ENCODE measurements at regions not wholly inside any gene's neighbourhood (a gene's known extent, or its start where the extent isn't known, plus 50 kb on each side); places are given as distances from the start of the nearest gene placed in this dataset.

DNA sequence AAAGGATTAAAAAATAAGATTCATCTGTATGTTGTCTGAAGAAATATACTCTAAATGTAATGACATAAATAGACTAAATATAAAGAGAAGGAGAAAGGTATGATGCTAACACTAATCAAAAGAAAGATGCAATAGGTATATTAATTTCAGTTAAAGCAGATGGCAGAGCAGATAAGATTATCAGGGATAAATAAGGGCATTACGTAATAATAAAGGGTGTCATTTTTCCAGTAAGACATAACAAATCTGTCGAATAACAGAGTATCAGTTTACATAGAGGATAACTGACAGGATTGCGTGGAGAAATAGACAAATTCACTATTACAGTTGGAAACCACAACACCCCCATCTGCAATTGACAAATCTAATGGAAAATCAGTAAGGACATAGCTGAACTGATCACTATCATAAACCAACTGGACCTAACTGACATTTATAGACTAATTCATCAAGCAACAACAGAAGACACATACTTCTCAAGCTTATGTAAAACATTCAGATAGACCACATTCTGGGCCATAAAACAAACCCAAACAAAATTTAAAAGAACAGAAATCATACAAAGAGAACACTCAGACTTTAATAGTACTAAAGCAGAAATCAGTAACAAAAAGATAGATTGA is 384.1 kb upstream of the COBL start:
- Mint-ChIP-seq H3K4me1 (ENCODE audit: low read depth) (no peaks in the 10 kb centered on the region), H3K4me3 (no peak overlapping the region), H3K36me3 (ENCODE audit: insufficient read depth) (no peaks in the 10 kb centered on the region), H3K27me3 (ENCODE audit: low read depth) (no peaks in the 10 kb centered on the region), H3K9me3 (peaks cover 4% of the 10 kb centered on the region)
- DNase-seq (no peak), ATAC-seq (no peak)

DNA sequence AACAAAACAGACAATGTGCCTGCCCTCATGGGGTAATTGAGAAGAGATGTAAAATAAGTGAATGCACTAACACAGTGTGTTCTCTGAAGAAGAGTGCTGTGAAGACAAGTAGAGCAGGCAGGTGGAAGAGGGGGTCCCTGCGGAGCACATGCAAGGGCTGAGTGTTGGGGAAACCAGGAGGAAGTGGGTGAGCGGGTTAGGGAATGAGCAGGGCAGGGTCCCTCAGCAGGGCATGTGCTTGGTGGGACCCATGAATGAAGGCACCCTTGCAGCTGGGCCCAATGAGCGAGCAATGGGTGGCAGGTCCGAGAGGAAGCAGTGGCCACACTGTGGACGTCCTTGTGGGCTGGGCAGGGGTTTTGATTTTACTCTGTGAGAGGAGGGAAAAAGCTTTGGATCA is 376.6 kb upstream of the COBL start:
- Mint-ChIP-seq H3K9me3 (peaks cover 9% of the 10 kb centered on the region), H3K4me1 (ENCODE audit: low read depth) (no peaks in the 10 kb centered on the region), H3K4me3 (no peak overlapping the region), H3K27me3 (ENCODE audit: low read depth) (no peaks in the 10 kb centered on the region), H3K36me3 (ENCODE audit: insufficient read depth) (no peaks in the 10 kb centered on the region)
- DNase-seq: no peak
- no peak for ATAC-seq

- DNase-seq (no peak), ATAC-seq (no peak)
- no peaks in the 10 kb centered on the region for H3K4me1 Mint-ChIP-seq (ENCODE audit: low read depth)
- peaks cover 6% of the 10 kb centered on the region for H3K9me3 Mint-ChIP-seq
- H3K27me3 Mint-ChIP-seq (ENCODE audit: low read depth): no peaks in the 10 kb centered on the region
- no peaks in the 10 kb centered on the region for H3K36me3 Mint-ChIP-seq (ENCODE audit: insufficient read depth)
- no peak overlapping the region for H3K4me3 Mint-ChIP-seq
Observed at GRCh38 chr7:51689547-51689946, 372.9 kb upstream of the COBL start.

DNA sequence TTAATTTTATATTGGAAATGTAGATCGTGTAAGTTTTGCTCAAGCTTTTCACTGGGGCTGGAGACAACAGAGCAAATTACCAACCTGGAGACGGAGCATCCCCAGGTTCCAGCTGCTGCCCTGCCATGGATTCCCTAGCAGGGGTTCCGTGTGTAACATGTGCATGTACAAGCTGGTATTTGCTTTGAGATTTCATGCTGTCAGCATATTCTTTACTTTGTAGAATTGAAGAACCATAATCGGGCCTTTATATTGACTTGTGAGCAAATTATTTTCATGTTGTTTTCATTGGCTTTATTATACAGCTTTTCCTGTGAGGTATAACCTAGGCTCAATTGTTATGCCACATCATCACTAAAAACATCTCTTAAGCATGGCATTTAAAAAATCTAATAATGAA is 369.2 kb upstream of the COBL start:
- ATAC-seq (no peak), DNase-seq (no peak)
- Mint-ChIP-seq H3K9me3 (peaks cover 11% of the 10 kb centered on the region), H3K4me1 (ENCODE audit: low read depth) (no peaks in the 10 kb centered on the region), H3K4me3 (no peak overlapping the region), H3K36me3 (ENCODE audit: insufficient read depth) (no peaks in the 10 kb centered on the region), H3K27me3 (ENCODE audit: low read depth) (no peaks in the 10 kb centered on the region)

DNA sequence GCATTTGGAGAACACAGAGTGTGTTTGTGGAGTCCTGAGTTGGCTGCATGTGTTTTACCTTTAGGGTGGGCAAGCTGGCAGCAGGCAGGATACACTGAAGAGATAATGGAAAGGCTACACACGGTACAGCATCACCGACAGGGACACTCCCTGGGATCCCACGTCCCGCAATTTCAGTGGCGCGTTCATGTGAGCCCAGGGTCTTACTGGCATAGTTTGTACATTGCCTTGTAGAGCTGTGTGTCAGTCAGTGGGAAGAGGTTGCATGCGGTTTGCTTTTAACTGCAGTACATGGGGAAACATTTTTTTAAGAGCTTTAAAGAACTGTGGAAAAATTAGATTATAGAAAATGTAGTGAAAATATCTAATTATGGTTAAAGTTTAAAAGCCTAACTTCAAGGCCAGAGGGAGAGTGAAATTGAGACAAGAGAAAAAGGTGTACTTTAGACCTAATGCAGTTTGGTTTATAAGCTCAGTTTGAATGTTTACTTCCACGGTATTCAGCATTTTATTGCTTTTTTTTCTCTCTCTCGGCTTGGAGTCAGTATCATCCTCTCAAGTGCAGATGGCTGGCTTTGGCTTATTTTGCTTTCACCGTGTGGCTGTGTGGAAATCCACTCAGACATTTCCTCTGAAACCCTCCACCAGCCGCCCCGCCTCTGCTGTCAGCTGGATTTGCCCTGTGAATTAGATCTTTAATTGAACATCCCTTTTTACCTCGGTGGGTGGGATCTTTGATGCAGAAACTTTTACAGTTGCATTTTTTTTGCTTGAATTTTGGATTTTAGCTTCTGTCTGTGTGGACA is 364.2 kb upstream of the COBL start:
- H3K9me3 Mint-ChIP-seq: peaks cover 8% of the 10 kb centered on the region
- H3K36me3 Mint-ChIP-seq (ENCODE audit: insufficient read depth): no peaks in the 10 kb centered on the region
- no peak for ATAC-seq
- no peak overlapping the region for H3K4me3 Mint-ChIP-seq
- H3K4me1 Mint-ChIP-seq (ENCODE audit: low read depth): no peaks in the 10 kb centered on the region
- no peaks in the 10 kb centered on the region for H3K27me3 Mint-ChIP-seq (ENCODE audit: low read depth)
- DNase-seq: no peak

DNA sequence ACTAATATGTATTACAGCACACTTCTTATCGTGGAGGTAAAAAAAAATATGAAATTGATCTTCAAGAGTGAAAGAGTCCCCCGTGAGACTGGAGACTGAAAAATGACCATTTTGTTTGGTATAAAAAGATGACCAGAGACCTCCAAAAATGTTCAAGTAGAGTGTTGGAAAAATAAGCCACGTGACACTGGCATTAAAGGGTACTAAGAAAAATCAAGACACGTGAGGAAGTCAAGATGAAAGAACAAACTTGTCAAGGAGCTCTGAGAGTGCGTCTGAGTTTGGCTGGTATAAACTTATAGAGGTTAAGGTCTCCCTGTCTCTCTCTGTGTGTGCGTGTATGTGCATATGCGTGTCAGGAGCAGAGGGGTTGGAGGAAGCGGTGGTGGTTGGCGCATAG is 362.7 kb upstream of the COBL start:
- H3K9me3 Mint-ChIP-seq: peaks cover 8% of the 10 kb centered on the region
- no peaks in the 10 kb centered on the region for H3K36me3 Mint-ChIP-seq (ENCODE audit: insufficient read depth)
- DNase-seq (no peak), ATAC-seq (no peak)
- H3K4me3 Mint-ChIP-seq: no peak overlapping the region
- no peaks in the 10 kb centered on the region for H3K4me1 Mint-ChIP-seq (ENCODE audit: low read depth)
- no peaks in the 10 kb centered on the region for H3K27me3 Mint-ChIP-seq (ENCODE audit: low read depth)

DNA sequence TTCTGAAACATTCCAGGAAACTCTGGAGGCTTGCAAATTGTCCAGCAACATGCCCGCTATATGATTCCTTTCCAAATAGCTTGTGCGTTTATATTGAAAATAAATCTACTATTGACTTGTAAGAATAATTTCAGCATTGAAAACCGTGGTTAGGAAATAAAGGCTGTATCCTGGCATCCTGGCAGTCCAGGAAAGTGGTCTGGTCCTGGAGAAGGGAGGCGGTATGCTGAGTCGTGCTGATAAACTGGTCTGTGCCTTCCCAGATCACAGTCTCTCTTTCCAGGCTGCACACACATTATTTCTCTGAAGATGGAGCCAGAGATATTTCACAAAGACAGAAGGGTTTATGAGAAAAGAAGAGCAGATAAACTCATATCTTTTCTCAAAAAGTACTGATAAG is 350.1 kb upstream of the COBL start:
- Mint-ChIP-seq H3K9me3 (peaks cover 4% of the 10 kb centered on the region), H3K4me1 (ENCODE audit: low read depth) (no peaks in the 10 kb centered on the region), H3K27me3 (ENCODE audit: low read depth) (no peaks in the 10 kb centered on the region), H3K36me3 (ENCODE audit: insufficient read depth) (no peaks in the 10 kb centered on the region), H3K4me3 (no peak overlapping the region)
- ATAC-seq (no peak), DNase-seq (no peak)

- Mint-ChIP-seq H3K36me3 (ENCODE audit: insufficient read depth) (no peaks in the 10 kb centered on the region), H3K4me1 (ENCODE audit: low read depth) (no peaks in the 10 kb centered on the region), H3K27me3 (ENCODE audit: low read depth) (no peaks in the 10 kb centered on the region), H3K4me3 (no peak overlapping the region), H3K9me3 (no peaks in the 10 kb centered on the region)
- DNase-seq (no peak), ATAC-seq (no peak)
Observed at GRCh38 chr7:51666266-51666665, 349.7 kb upstream of the COBL start.

GRCh38 chr7:51665045-51665780 is 348.6 kb upstream of the COBL start:
- H3K36me3 Mint-ChIP-seq (ENCODE audit: insufficient read depth): no peaks in the 10 kb centered on the region
- H3K27me3 Mint-ChIP-seq (ENCODE audit: low read depth): no peaks in the 10 kb centered on the region
- no peaks in the 10 kb centered on the region for H3K9me3 Mint-ChIP-seq
- no peak overlapping the region for H3K4me3 Mint-ChIP-seq
- ATAC-seq (no peak), DNase-seq (no peak)
- H3K4me1 Mint-ChIP-seq (ENCODE audit: low read depth): no peaks in the 10 kb centered on the region

GRCh38 chr7:51660516-51660915 is 343.9 kb upstream of the COBL start:
- ATAC-seq (no peak), DNase-seq (no peak)
- no peaks in the 10 kb centered on the region for H3K9me3 Mint-ChIP-seq
- H3K27me3 Mint-ChIP-seq (ENCODE audit: low read depth): no peaks in the 10 kb centered on the region
- H3K4me3 Mint-ChIP-seq: no peak overlapping the region
- H3K4me1 Mint-ChIP-seq (ENCODE audit: low read depth): no peaks in the 10 kb centered on the region
- no peaks in the 10 kb centered on the region for H3K36me3 Mint-ChIP-seq (ENCODE audit: insufficient read depth)

- no peaks in the 10 kb centered on the region for H3K36me3 Mint-ChIP-seq (ENCODE audit: insufficient read depth)
- no peaks in the 10 kb centered on the region for H3K27me3 Mint-ChIP-seq (ENCODE audit: low read depth)
- H3K4me3 Mint-ChIP-seq: no peak overlapping the region
- ATAC-seq (no peak), DNase-seq (no peak)
- peaks cover 3% of the 10 kb centered on the region for H3K9me3 Mint-ChIP-seq
- no peaks in the 10 kb centered on the region for H3K4me1 Mint-ChIP-seq (ENCODE audit: low read depth)
Observed at GRCh38 chr7:51658684-51659083, 342.1 kb upstream of the COBL start.

- Mint-ChIP-seq H3K9me3 (peaks cover 12% of the 10 kb centered on the region), H3K36me3 (ENCODE audit: insufficient read depth) (no peaks in the 10 kb centered on the region), H3K27me3 (ENCODE audit: low read depth) (no peaks in the 10 kb centered on the region), H3K4me1 (ENCODE audit: low read depth) (no peaks in the 10 kb centered on the region), H3K4me3 (no peak overlapping the region)
- DNase-seq: no peak
- no peak for ATAC-seq
Observed at GRCh38 chr7:51647931-51648351, 331.3 kb upstream of the COBL start.

DNA sequence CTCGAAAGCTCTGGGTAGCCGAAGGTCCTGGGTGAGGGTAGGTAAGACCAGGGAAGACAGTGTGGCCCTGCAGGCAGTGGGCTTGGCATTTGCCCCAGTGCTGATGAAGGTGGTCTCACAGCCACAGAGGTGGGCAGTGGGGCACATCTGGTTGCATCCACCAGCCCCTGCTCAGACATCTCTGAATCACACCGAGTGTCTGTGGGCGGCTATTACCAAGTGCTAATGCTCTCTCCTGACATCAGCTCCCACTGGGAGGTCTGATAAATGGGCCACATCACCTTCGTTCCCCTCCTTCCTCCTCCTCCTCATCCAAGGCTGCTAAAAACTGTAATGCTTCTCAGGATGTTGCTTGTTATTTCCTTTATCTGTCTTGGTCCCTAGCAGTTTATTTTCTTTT is 330.9 kb upstream of the COBL start:
- H3K4me1 Mint-ChIP-seq (ENCODE audit: low read depth): no peaks in the 10 kb centered on the region
- H3K27me3 Mint-ChIP-seq (ENCODE audit: low read depth): no peaks in the 10 kb centered on the region
- DNase-seq (no peak), ATAC-seq (no peak)
- H3K9me3 Mint-ChIP-seq: peaks cover 12% of the 10 kb centered on the region
- no peak overlapping the region for H3K4me3 Mint-ChIP-seq
- no peaks in the 10 kb centered on the region for H3K36me3 Mint-ChIP-seq (ENCODE audit: insufficient read depth)

DNA sequence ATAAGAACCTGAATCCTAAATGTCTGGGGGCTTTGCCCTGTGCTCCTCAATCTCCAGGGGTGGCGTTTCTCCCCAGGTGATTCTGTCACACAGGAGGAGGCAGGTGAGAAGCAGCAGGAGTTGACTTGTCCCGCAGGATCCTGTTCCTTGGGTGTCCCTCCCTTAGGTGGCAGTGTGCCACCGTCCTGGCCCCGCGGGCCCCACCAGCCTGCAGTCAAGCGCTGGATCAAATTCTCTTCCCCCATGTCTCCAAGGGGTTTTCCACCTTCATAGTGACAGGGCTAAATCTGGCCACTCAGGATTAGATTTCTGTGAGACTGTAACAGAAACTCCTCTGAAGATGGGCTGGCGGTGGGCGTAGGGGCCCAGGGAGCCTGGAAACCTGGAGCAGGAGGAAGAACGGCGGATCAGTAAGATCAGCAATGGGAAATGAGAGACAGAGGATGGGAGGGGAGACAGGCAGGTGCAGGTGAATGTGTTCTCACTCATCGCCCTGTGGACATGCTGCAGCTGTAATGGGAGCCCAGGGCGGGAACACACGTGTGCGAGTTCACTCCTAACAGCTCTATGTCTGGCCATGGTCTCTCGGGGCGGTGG is 329.2 kb upstream of the COBL start:
- no peak for ATAC-seq
- Mint-ChIP-seq H3K4me1 (ENCODE audit: low read depth) (no peaks in the 10 kb centered on the region), H3K27me3 (ENCODE audit: low read depth) (no peaks in the 10 kb centered on the region), H3K4me3 (no peak overlapping the region), H3K36me3 (ENCODE audit: insufficient read depth) (no peaks in the 10 kb centered on the region), H3K9me3 (peaks cover 10% of the 10 kb centered on the region)
- no peak for DNase-seq

Data from activated T-cell treated with anti-CD3 and anti-CD28 coated beads, Interleukin-2, amount 50 U/mL, for 4 hours (primary cell).